Smooth muscle cell (in vitro differentiated cells): ENCODE measurements at regions not wholly inside any gene's neighbourhood (a gene's known extent, or its start where the extent isn't known, plus 50 kb on each side); places are given as distances from the start of the nearest gene placed in this dataset.

ENCODE experiments used
- DNase-seq: peaks from one replicate; lab custom pipeline; 2025; ENCODE audit not compliant: unreplicated experiment; lab: John Stamatoyannopoulos, UW
- H2AFZ ChIP-seq: fragments of 200-600 bp; sonication (generic); 2 replicates; pipeline ENCODE4 v1.6.0; 2016; ENCODE audit warnings: antibody characterized with exemption, low read depth, mild to moderate bottlenecking
- H3F3A ChIP-seq: fragments of 200-600 bp; sonication (generic); 2 replicates; pipeline ENCODE4 v1.6.0; 2017; ENCODE audit warnings: antibody characterized with exemption, low read depth
- H3K27ac ChIP-seq: fragments of 200-600 bp; sonication (generic); 2 replicates; pipeline ENCODE4 v1.5.1; 2016; ENCODE audit warnings: low read depth, mild to moderate bottlenecking
- H3K27me3 ChIP-seq: fragments of 200-600 bp; sonication (generic); 2 replicates; pipeline ENCODE4 v1.6.1; 2016; ENCODE audit warnings: low read depth, mild to moderate bottlenecking
- H3K36me3 ChIP-seq: fragments of 200-600 bp; sonication (generic); 2 replicates; pipeline ENCODE4 v1.5.1; 2016; ENCODE audit warnings: low read depth
- H3K4me1 ChIP-seq: fragments of 200-600 bp; sonication (generic); 2 replicates; pipeline ENCODE4 v1.5.1; 2016; ENCODE audit warnings: low read depth
- H3K4me2 ChIP-seq: fragments of 200-600 bp; sonication (generic); 2 replicates; pipeline ENCODE4 v1.6.0; 2016; ENCODE audit warnings: mild to moderate bottlenecking
- H3K4me3 ChIP-seq: fragments of 200-600 bp; sonication (generic); 2 replicates; pipeline ENCODE4 v1.5.1; 2016; ENCODE audit warnings: mild to moderate bottlenecking
- H3K79me2 ChIP-seq: fragments of 200-600 bp; sonication (generic); 2 replicates; pipeline ENCODE4 v1.6.0; 2016; ENCODE audit warnings: low read depth, mild to moderate bottlenecking
- H3K9ac ChIP-seq: fragments of 200-600 bp; sonication (generic); 2 replicates; pipeline ENCODE4 v1.6.0; 2016; ENCODE audit warnings: low read depth
- H3K9me3 ChIP-seq: fragments of 200-600 bp; sonication (generic); replicated peaks from 2 replicates; pipeline ENCODE4 v1.5.1; 2016; ENCODE audit warnings: low read depth
- H4K20me1 ChIP-seq: fragments of 200-600 bp; sonication (generic); 2 replicates; pipeline ENCODE4 v1.6.0; 2016; ENCODE audit warnings: low read depth
- CTCF ChIP-seq: fragments of 200-600 bp; sonication (generic); IDR thresholded peaks from 2 replicates; pipeline ENCODE4 v1.5.1; 2017; ENCODE audit warnings: borderline replicate concordance, mild to moderate bottlenecking, antibody characterized with exemption; ENCODE audit not compliant: insufficient read depth, poor library complexity, severe bottlenecking
- WGBS: methylation state at CpG from one replicate; pipeline ENCODE4 v1.1.7; 2016; ENCODE audit warnings: low lambda C conversion rate; 5-methylcytosine and 5-hydroxymethylcytosine counted together

GRCh38 chr3:167901138-167901537, 165.6 kb downstream of the SERPINI1 start:
- Histone ChIP-seq H4K20me1 (no peaks in the 10 kb centered on the region), H3K79me2 (no peaks in the 10 kb centered on the region), H2AFZ (no peak overlapping the region), H3K9me3 (no peaks in the 10 kb centered on the region), H3K4me3 (no peak overlapping the region), H3K4me2 (no peak overlapping the region), H3K9ac (no peak overlapping the region), H3K4me1 (peaks cover under 1% of the 10 kb centered on the region), H3K27me3 (no peaks in the 10 kb centered on the region), H3K27ac (no peak overlapping the region), H3K36me3 (no peaks in the 10 kb centered on the region), H3F3A (no peaks in the 10 kb centered on the region)
- TF ChIP-seq CTCF: no peak
- WGBS: 75% methylated on average over 1 of the region's 1 CpG
- DNase-seq: no peak

GRCh38 chr3:167899093-167899492, 163.6 kb downstream of the SERPINI1 start:
- Histone ChIP-seq H3K9ac (no peak overlapping the region), H3K4me1 (peaks cover 7% of the 10 kb centered on the region), H3F3A (no peaks in the 10 kb centered on the region), H3K36me3 (no peaks in the 10 kb centered on the region), H3K4me3 (no peak overlapping the region), H3K4me2 (no peak overlapping the region), H2AFZ (no peak overlapping the region), H3K27ac (no peak overlapping the region), H3K27me3 (no peaks in the 10 kb centered on the region), H3K79me2 (no peaks in the 10 kb centered on the region), H3K9me3 (no peaks in the 10 kb centered on the region), H4K20me1 (no peaks in the 10 kb centered on the region)
- TF ChIP-seq CTCF: no peak
- DNase-seq: no peak
- 93% methylated on average over 3 of the region's 3 CpGs for WGBS

- Histone ChIP-seq H3K36me3 (no peaks in the 10 kb centered on the region), H3K79me2 (no peaks in the 10 kb centered on the region), H4K20me1 (no peaks in the 10 kb centered on the region), H3F3A (no peaks in the 10 kb centered on the region), H3K27me3 (no peaks in the 10 kb centered on the region), H3K27ac (no peak overlapping the region), H3K4me1 (peaks cover 7% of the 10 kb centered on the region), H3K4me2 (no peak overlapping the region), H3K4me3 (no peak overlapping the region), H3K9ac (no peak overlapping the region), H2AFZ (no peak overlapping the region), H3K9me3 (no peaks in the 10 kb centered on the region)
- no peak for TF ChIP-seq CTCF
- no peak for DNase-seq
Measured at GRCh38 chr3:167898091-167898490, 162.6 kb downstream of the SERPINI1 start.

- no peaks in the 10 kb centered on the region for H4K20me1 ChIP-seq
- TF ChIP-seq CTCF: no peak
- H3K36me3 ChIP-seq: no peaks in the 10 kb centered on the region
- peaks cover 7% of the 10 kb centered on the region for H3K4me1 ChIP-seq
- H3K9me3 ChIP-seq: no peaks in the 10 kb centered on the region
- no peak for DNase-seq
- H3F3A ChIP-seq: no peaks in the 10 kb centered on the region
- no peaks in the 10 kb centered on the region for H3K27me3 ChIP-seq
- no peak overlapping the region for H3K27ac ChIP-seq
- WGBS: 72% methylated on average over 4 of the region's 4 CpGs
- H3K4me3 ChIP-seq: no peak overlapping the region
- no peak overlapping the region for H3K9ac ChIP-seq
- no peaks in the 10 kb centered on the region for H3K79me2 ChIP-seq
- no peak overlapping the region for H3K4me2 ChIP-seq
- no peak overlapping the region for H2AFZ ChIP-seq
Measured at GRCh38 chr3:167895684-167896083, 160.2 kb downstream of the SERPINI1 start.
